ENCODE measurements at regions not wholly inside any gene's neighbourhood (a gene's known extent, or its start where the extent isn't known, plus 50 kb on each side); places are given as distances from the start of the nearest gene placed in this dataset.

DNA sequence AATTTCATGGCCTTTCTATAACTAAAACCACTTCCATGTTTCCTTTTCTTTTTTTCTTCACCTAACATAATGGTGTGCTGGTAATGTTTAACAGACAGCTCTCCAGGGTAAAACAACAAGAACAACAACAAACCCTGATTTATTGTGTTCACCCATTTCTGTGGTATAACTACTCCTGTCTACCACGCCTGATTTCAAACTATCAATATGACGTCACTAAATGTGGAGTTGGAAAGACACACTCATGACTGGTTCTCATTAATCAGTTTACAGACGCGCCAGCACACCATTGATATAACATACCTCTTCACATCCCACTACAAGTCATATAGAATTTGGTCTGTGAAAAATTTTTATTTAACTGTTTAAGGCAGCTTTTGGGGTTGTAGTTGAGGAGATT is 142.9 kb downstream of the ARRDC3 start:
- no peak for DNase-seq

DNA sequence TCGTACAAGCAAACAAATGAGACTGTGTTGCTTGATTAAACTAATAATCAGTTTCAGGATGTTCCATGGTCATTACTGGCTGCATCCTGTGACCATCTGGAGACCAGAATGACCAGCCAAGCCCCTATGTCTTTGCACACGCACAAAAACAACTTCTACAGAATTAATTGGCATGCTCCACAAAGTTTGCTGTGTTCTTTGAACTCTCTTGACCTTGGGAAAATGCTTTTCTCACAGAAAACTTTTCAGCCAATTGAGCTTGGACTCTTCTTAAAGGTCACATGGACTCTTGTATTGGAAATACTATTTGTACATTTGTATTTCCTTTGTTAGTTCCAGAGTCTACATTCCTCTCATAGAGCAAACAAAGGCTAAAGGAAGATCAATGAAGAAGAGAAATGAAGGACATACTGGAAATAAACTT is 147.8 kb downstream of the ARRDC3 start:
- DNase-seq, result no peak

DNA sequence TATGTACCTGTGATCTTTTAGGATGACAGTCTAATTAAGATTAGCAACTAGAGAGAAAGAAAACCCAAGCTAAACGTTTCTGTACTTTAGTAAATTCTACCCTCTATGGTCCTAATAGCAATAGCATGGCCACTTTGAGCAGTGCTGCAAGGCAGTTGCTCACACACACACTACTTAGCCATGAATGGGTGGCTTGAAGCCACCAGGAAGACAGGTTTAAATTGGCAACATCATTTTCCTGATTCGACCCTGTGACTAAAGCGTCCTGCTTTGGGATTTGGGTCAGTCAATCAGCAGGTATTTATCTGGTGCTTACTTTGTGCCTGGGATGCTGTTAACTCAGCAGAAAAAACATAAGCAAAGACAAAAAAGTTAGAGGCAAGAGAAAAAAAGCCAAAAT is 150.6 kb downstream of the ARRDC3 start:
- no peak for DNase-seq

DNA sequence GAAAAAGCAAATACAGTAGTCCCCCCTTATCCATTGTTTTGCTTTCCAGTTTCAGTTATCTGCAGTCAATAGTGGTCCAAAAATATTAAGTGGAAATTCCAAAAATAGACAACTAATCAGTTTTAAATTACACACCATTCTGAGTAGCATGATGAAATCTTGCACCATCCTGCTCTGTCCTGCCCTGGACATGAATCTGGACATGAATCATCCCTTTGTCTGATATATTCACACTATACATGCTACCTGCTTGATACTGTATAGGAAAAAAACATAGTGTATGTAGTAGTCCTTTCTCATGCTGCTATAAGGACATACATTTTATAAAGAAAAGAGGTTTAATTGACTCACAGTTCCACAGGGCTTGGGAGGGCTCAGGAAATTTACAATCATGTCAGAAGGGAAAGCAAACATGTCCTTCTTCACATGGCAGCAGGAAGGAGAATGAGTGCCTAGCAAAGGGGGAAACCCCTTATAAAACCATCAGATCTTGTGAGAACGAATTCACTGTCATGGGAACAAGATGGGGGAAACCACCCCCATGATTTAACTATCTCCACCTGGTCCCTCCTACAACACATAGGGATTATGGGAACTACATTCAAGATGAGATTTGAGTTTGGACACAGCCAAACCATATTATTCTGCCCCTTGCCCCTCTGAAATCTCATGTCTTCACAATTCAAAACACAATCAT is 153.9 kb downstream of the ARRDC3 start:
- no peak for DNase-seq

DNA sequence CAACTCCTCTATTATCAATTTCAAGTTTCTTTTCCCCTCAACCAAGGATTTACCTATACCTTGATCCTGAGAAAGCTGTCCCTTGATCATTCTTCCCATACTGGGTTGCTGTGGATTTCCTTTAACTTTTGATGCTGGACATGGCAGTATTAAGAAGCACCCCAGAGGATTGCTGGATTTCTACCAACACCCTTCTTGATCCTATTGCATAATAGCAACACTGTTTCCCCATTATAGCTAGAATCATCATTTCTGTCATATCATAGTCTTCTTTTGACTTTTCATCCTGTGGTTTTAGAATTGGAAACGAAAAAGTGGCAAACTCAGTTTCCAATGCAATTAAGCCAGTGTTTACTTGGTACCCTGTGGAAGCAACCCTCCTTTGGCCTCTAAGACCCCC is 154.9 kb downstream of the ARRDC3 start:
- no peak for DNase-seq

DNA sequence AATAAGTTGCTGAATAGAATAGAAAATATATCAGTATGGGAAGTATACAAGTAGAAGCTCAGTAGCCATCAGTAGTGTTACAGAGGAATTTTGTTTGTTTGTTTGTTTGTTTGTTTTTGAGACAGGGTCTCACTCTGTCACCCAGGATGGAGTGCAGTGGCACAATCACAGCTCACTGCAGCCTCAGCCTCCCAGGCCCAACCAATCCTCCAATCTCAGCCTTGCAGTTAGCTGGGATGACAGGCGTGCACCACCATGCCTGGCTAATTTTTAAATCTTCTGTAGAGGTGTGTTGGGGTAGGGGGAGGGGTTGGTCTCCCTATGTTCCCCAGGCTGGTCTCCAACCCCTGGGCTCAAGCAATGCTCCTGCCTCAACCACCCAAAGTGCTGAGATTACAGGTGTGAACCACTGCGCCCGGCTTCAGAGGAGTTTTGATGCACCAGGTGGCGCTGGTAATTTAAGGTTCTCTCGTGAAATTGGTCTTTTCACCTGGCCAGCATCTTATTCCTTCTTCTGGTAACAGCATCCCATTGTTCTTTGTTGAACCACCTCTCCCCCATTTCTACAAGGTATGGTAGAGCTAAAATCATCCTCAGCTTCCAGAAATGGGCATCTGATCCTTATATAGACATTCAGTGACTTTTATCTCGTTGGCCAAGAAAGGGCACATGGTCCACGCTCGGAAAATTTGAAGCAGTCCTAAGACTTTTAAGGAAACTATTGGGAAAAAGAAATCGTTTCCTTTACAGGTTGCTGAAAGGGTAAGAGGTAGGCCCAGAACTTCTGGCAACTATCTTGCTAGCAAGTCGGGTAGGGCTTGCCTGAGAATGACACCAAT is 157.1 kb downstream of the ARRDC3 start:
- no peak for DNase-seq

DNA sequence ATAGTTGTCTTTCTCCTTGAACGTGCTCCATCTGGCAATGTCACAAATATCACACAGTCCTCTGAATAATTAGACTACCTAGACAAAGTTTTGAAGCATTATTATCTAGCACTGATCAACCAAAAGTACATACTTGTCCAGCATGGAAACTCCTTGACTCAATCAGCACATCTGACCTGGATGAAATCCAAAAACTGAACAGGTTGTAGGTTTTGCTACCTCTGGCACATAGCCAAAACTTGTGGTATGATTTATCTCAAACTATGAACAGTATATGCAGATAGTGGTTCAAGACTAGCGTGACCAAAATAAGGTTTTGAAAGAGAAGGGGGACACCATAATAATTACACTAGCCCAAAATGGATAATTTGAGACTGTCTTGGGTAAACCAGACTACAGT is 158.1 kb downstream of the ARRDC3 start:
- no peak for DNase-seq

DNA sequence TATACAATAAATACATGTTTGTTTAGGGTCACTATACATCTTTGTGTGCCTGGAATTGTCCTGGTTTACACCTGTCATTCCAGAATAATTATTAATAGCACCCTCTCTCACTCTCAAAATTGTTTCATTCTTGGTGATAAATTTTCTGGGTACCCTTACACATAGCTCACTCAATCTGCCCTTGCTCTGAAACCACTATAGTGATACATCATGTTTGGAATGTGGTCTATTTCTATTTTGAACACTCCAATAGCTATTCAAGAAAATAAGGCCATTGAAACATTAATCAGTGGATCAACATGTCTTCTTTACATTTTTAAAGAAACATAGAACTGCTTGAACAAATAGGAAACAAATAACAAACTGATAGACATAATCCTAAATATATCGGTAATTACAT is 158.7 kb downstream of the ARRDC3 start:
- no peak for DNase-seq

DNA sequence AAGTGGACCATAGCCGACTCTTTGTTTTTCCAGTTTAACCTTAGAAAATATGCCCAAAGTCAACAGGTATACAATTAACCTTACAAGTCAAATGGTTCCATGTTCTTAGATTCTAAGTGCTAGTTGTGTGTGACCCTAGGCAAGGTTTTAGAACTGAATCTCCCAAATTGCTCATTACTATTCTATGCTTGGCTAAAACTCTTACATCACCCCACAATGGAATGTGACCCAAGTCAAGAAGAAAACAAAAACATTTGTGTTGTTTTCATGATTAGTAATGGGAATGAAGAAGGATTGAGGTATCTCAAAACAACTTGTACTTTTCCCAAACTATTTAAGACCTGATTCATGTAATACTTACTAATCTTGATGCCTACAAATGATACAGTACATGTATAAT is 159.2 kb downstream of the ARRDC3 start:
- no peak for DNase-seq

DNA sequence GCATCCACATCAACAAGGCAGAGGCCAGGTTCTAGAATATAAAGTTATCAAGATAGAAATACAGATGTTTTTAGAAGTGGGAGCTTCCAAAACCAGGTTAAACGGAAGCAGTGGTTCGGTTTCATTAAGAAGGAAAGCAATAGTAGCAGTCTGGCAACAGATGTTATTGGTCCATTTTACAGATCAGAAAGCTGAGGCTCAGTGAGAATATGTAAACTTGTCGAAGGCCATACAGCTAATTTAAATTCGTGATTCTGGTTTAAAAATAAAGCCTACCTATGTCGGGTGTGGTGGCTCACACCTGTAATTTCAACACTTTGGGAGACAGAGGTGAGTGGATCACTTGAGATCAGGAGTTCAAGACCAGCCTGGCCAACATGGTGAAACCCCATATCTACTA is 160.6 kb downstream of the ARRDC3 start:
- no peak for DNase-seq

DNA sequence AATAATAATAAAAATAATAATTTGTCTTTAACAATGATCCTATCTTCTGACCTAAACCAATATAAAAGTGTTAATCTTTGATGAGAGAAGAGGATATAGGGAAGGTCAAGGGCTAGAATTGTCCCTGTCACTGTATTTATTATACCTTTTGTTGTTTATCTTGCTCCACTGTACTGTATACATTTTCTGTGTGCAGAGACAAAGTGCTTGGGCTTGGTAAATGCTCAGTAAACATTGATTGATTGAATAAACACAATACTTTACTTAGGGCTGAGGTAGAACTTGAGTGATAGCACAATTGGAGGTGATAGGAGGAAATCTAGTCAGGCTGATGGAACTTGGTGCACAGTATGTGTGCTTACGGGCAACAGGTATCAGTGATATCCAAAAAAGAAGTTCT is 161.2 kb downstream of the ARRDC3 start:
- no peak for DNase-seq

DNA sequence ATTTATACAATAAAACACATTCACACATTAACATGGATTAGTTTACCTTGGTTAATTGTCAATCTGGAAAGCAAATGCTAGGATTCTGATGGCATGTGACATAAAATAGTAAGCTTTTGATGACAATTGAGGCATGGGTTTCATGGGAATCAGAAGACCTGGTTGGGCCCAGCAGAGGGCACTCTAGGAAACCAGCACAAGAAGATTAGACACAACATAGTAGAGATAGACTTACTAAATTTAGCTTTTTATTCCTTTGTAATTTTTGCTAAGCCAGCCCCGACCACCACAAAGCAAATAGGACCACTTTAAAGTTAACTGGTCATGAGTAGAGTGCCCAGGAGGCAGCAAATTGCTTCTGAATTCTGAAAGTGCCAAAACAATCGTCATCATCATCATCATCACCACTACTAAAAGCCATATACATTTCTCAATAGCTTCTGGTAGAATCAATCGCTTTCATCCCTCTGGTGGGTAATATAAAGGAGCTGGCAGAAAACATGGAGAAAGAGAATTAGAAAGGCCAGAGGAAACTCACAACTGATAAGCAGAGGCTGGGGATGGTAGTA is 163.2 kb downstream of the ARRDC3 start:
- no peak for DNase-seq

DNA sequence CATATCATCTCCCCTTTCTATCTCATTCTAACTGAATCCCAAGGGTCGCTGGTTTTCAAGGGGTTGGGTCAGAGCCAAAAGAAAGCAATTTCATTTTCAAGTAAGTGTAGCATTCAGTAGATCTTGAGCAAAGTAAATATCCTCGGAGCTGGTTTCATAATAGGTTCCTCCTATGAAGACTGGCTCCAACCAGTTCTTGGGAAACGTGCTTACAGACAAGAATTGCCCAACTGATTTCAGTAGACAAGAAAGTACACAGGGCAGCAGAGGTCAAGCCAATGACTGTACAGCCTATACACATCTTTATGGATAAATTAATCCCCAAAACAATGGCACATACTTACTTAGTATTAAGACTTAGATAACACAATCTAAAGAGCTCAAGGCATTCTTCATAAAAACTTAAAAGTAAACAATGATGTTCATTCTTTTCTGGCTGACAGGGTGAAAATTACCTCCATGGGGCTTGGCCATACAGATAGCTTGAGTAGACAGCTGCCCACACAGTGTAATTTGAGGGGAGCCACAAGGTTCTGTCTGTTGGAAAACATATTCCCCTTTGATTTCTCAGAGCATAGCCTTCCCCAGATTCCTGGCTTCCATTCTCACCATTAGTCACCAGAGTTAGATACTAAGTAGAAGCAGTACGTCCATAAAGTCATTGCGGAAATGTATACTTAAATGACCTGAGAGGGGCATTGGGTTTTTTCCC is 163.9 kb downstream of the ARRDC3 start:
- DNase-seq, result no peak

DNA sequence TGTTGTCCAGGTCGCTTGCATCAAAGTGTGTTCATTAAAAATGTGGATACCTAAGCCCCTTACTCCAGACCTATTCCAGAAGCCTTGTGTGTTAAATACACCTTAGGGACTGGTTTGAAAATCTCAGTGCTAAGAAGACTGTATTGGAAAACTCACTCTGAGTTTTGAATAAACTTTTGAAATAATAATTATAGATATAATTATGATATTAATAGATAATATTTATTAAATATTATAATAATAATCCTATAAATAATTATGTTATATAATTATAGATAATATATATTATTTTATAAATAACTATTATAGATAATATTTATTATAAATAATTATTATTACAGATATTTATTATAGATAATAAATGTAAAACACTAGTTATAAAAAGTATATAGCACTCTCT is 165.3 kb downstream of the ARRDC3 start:
- DNase-seq, result no peak

DNA sequence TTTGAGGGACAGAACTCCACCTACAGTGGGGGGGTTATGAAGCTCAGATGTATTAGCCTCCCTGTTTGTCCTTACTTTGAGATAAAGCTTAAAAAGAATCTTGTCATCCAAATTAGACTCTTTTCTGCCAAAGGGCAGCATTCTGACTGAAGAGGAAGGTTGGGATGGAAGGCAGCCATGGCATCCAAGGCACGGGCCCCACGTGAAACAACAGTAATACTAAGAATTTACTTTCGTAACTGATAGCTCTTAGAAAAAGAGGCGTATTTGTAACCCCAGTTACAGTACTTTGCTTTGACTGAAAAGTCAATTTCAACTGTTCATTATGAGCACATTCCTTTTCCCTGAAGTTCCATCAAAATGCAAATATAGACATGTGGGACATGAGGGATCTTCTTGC is 168.5 kb downstream of the ARRDC3 start:
- no peak for DNase-seq

Data from NCI-H446 treated with DMSO at 0.1 percent for 48 hours (cell line).